NCI-H82 (cell line): ENCODE measurements at regions not wholly inside any gene's neighbourhood (a gene's known extent, or its start where the extent isn't known, plus 50 kb on each side); places are given as distances from the start of the nearest gene placed in this dataset.
"Not testable (repeated sequence)": the region's sequence is repeated elsewhere in the genome, so short reads cannot be mapped to it uniquely, and the experiment has no call there.

Experiments
- DNase-seq: peaks from one replicate; lab custom pipeline; 2025; lab: John Stamatoyannopoulos, UW

GRCh38 chr13:110044551-110045111, 258.2 kb upstream of the IRS2 start:
- DNase-seq: no peak

GRCh38 chr13:110042253-110042950, 256.0 kb upstream of the IRS2 start:
- no peak for DNase-seq

GRCh38 chr13:110041638-110042037, 255.3 kb upstream of the IRS2 start:
- not testable (repeated sequence) for DNase-seq

- DNase-seq: no peak
Observed at GRCh38 chr13:110037925-110038573, 251.7 kb upstream of the IRS2 start.

- no peak for DNase-seq
Observed at GRCh38 chr13:110036060-110036459, 249.7 kb upstream of the IRS2 start.

- no peak for DNase-seq
Observed at GRCh38 chr13:110034031-110034549, 247.7 kb upstream of the IRS2 start.

- no peak for DNase-seq
Observed at GRCh38 chr13:110032969-110033368, 246.6 kb upstream of the IRS2 start.

- no peak for DNase-seq
Observed at GRCh38 chr13:110030394-110030928, 244.1 kb upstream of the IRS2 start.

- no peak for DNase-seq
Observed at GRCh38 chr13:110028838-110029621, 242.6 kb upstream of the IRS2 start.

- no peak for DNase-seq
Observed at GRCh38 chr13:110028311-110028710, 241.9 kb upstream of the IRS2 start.

- no peak for DNase-seq
Observed at GRCh38 chr13:110027470-110028240, 241.3 kb upstream of the IRS2 start.

- no peak for DNase-seq
Observed at GRCh38 chr13:110024645-110024980, 238.2 kb upstream of the IRS2 start.

GRCh38 chr13:110023729-110024644, 237.6 kb upstream of the IRS2 start:
- peak; percentile 76 for DNase-seq

- DNase-seq: no peak
Observed at GRCh38 chr13:110018009-110018408, 231.6 kb upstream of the IRS2 start.

- no peak for DNase-seq
Observed at GRCh38 chr13:110017379-110017778, 231.0 kb upstream of the IRS2 start.

- DNase-seq: no peak
Observed at GRCh38 chr13:110015253-110015652, 228.9 kb upstream of the IRS2 start.

GRCh38 chr13:110014719-110015118, 228.3 kb upstream of the IRS2 start:
- DNase-seq: no peak

GRCh38 chr13:110012102-110012739, 225.8 kb upstream of the IRS2 start:
- no peak for DNase-seq

GRCh38 chr13:110010404-110011138, 224.2 kb upstream of the IRS2 start:
- DNase-seq: no peak
